H1 (cell line): ENCODE measurements at regions not wholly inside any gene's neighbourhood (a gene's known extent, or its start where the extent isn't known, plus 50 kb on each side); places are given as distances from the start of the nearest gene placed in this dataset.
A peak's percentile ranks its signal among the peaks of the same experiment; 100 is the strongest.

Experiments used
- CTCF ChIA-PET: fragments of 300-600 bp; sonication (Branson Sonifier 250); formaldehyde crosslinking; loops from one replicate; lab custom pipeline; 2021; ENCODE audit not compliant: partially characterized antibody; lab: Charles Lee
- POLR2A ChIA-PET: fragments of 300-600 bp; sonication (Branson Sonifier 250); formaldehyde crosslinking; loops from one replicate; lab custom pipeline; 2021; ENCODE audit warnings: inconsistent platforms; ENCODE audit not compliant: partially characterized antibody; lab: Charles Lee
- DNase-seq, 2 experiments: peaks; one replicate each; pipeline versions ENCODE4 v3.0.0 to v3.0.0-alpha.2; 2010 to 2022; ENCODE audit warnings: low spot score in 2 of 2, low read depth in 1 of 2, mixed read lengths in 1 of 2
- FAIRE-seq: peaks from 2 replicates; lab custom pipeline; 2011; peaks lifted over from hg19 to GRCh38; lab: Jason Lieb, UNC
- H2AFZ ChIP-seq: 2 replicates; pipeline ENCODE4 v1.8.1; 2012; ENCODE audit warnings: low read length, inconsistent platforms
- H2AK5ac ChIP-seq: 2 replicates; pipeline ENCODE4 v1.6.1; 2013; ENCODE audit warnings: low read depth, low read length
- H2BK120ac ChIP-seq: replicated peaks from 2 replicates; pipeline ENCODE3; 2013; ENCODE audit warnings: low read depth, low read length, inconsistent platforms
- H2BK12ac ChIP-seq: 2 replicates; pipeline ENCODE4 v1.6.1; 2013; ENCODE audit warnings: low read depth, low read length
- H2BK15ac ChIP-seq: 2 replicates; pipeline ENCODE4 v1.6.1; 2013; ENCODE audit warnings: low read length
- H2BK20ac ChIP-seq: 2 replicates; pipeline ENCODE4 v1.6.1; 2013; ENCODE audit warnings: low read length
- H2BK5ac ChIP-seq: 2 replicates; pipeline ENCODE4 v1.6.1; 2013; ENCODE audit warnings: low read depth, low read length
- H3K14ac ChIP-seq: 2 replicates; pipeline ENCODE4 v1.6.1; 2013; ENCODE audit warnings: inconsistent platforms; ENCODE audit not compliant: insufficient read length
- H3K18ac ChIP-seq: 2 replicates; pipeline ENCODE4 v1.6.1; 2013; ENCODE audit warnings: low read length; ENCODE audit errors: extremely low read depth
- H3K23ac ChIP-seq: 2 replicates; pipeline ENCODE4 v1.6.1; 2013; ENCODE audit warnings: inconsistent platforms; ENCODE audit not compliant: insufficient read length
- H3K23me2 ChIP-seq: 2 replicates; pipeline ENCODE4 v1.6.1; 2013; ENCODE audit warnings: low read depth, low read length
- H3K27ac ChIP-seq: 2 replicates; pipeline ENCODE4 v1.6.1; 2011; ENCODE audit warnings: low read depth, low read length, inconsistent platforms
- H3K27me3 ChIP-seq, 4 experiments: replicated peaks in 1 of 4; 1 replicate in 1 of 4; 2 replicates in 3 of 4; pipeline versions ENCODE4 v1.6.1 to v1.8.1; 2011 to 2013; ENCODE audit warnings: low read length in 3 of 4, mild to moderate bottlenecking in 3 of 4, inconsistent platforms in 2 of 4, mixed read lengths in 2 of 4, moderate library complexity in 1 of 4; ENCODE audit not compliant: control insufficient read depth in 3 of 4, insufficient read depth in 3 of 4; ENCODE audit errors: extremely low read depth in 1 of 4
- H3K36me3 ChIP-seq, 4 experiments: 2 replicates each; pipeline versions ENCODE4 v1.6.1 to v1.8.1; 2011 to 2013; ENCODE audit warnings: mild to moderate bottlenecking in 4 of 4, low read length in 3 of 4, moderate library complexity in 2 of 4, control low read depth in 1 of 4, inconsistent platforms in 1 of 4; ENCODE audit not compliant: insufficient read depth in 4 of 4, control insufficient read depth in 2 of 4
- H3K4ac ChIP-seq: replicated peaks from 2 replicates; pipeline ENCODE3; 2013; ENCODE audit warnings: low read length, low read depth, mixed read lengths, inconsistent platforms; ENCODE audit not compliant: insufficient read length
- H3K4me1 ChIP-seq, 4 experiments: replicated peaks in 1 of 4; 1 replicate in 1 of 4; 2 replicates in 3 of 4; pipeline versions ENCODE4 v1.6.1 to v1.8.1; 2011 to 2013; ENCODE audit warnings: low read length in 3 of 4, inconsistent platforms in 2 of 4, mixed read lengths in 1 of 4; ENCODE audit not compliant: insufficient read depth in 4 of 4, control insufficient read depth in 3 of 4
- H3K4me2 ChIP-seq, 2 experiments: 2 replicates each; pipeline versions ENCODE4 v1.6.1 to v1.8.1; 2011 to 2013; ENCODE audit warnings: low read depth in 2 of 2, low read length in 2 of 2, control low read depth in 1 of 2, inconsistent platforms in 1 of 2, mild to moderate bottlenecking in 1 of 2; ENCODE audit not compliant: insufficient read depth in 1 of 2
- H3K4me3 ChIP-seq, 4 experiments: fragments of 200-600, 300-600 bp in 1 of 4; sonication (generic), shearing (Covaris generic), sonication (Bioruptor Twin) in 1 of 4; 2 replicates each; pipeline versions ENCODE4 v1.5.1 to v1.8.1; 2011 to 2016; ENCODE audit warnings: low read length in 4 of 4, low read depth in 3 of 4, control low read depth in 2 of 4, inconsistent platforms in 2 of 4, mild to moderate bottlenecking in 2 of 4, mixed read lengths in 1 of 4, moderate library complexity in 1 of 4; ENCODE audit not compliant: insufficient read depth in 2 of 4; ENCODE audit errors: extremely low read depth in 1 of 4
- H3K56ac ChIP-seq: replicated peaks from 2 replicates; pipeline ENCODE3; 2013; ENCODE audit warnings: low read depth, mild to moderate bottlenecking, mixed read lengths, low read length, inconsistent platforms; ENCODE audit not compliant: insufficient read length
- H3K79me1 ChIP-seq: 2 replicates; pipeline ENCODE4 v1.6.1; 2013; ENCODE audit warnings: low read depth, low read length, control low read depth
- H3K79me2 ChIP-seq, 2 experiments: 2 replicates each; pipeline versions ENCODE4 v1.6.1 to v1.8.1; 2012 to 2013; ENCODE audit warnings: low read length in 2 of 2, mild to moderate bottlenecking in 2 of 2, inconsistent platforms in 1 of 2; ENCODE audit not compliant: insufficient read depth in 2 of 2, control insufficient read depth in 1 of 2
- H3K9ac ChIP-seq, 4 experiments: replicated peaks in 1 of 4; 1 replicate in 1 of 4; 2 replicates in 3 of 4; pipeline versions ENCODE4 v1.6.1 to v1.8.1; 2011 to 2013; ENCODE audit warnings: low read depth in 3 of 4, low read length in 3 of 4, control low read depth in 2 of 4, mild to moderate bottlenecking in 2 of 4, moderate library complexity in 2 of 4, inconsistent platforms in 1 of 4; ENCODE audit errors: extremely low read depth in 1 of 4
- H3K9me3 ChIP-seq, 2 experiments: 2 replicates each; pipeline versions ENCODE4 v1.6.1 to v1.8.1; 2012 to 2013; ENCODE audit warnings: mild to moderate bottlenecking in 2 of 2, moderate library complexity in 2 of 2, control low read depth in 1 of 2, inconsistent platforms in 1 of 2, low read depth in 1 of 2, low read length in 1 of 2, mixed read lengths in 1 of 2; ENCODE audit not compliant: insufficient read depth in 2 of 2
- H4K20me1 ChIP-seq, 2 experiments: replicated peaks in 1 of 2; 2 replicates each; pipeline versions ENCODE3 to v1.8.1; 2011 to 2013; ENCODE audit warnings: inconsistent platforms in 2 of 2, low read length in 2 of 2, mild to moderate bottlenecking in 1 of 2; ENCODE audit not compliant: insufficient read depth in 2 of 2, control insufficient read depth in 1 of 2
- H4K5ac ChIP-seq: 2 replicates; pipeline ENCODE4 v1.6.1; 2013; ENCODE audit warnings: low read length, low read depth, mixed read lengths, inconsistent platforms; ENCODE audit not compliant: insufficient read length
- H4K8ac ChIP-seq: 2 replicates; pipeline ENCODE4 v1.8.0; 2013; ENCODE audit warnings: mild to moderate bottlenecking, moderate library complexity, low read length, inconsistent platforms; ENCODE audit not compliant: insufficient read depth; ENCODE audit errors: extremely low read depth
- H4K91ac ChIP-seq: replicated peaks from 2 replicates; pipeline ENCODE3; 2013; ENCODE audit warnings: low read length, mixed read lengths, inconsistent platforms; ENCODE audit not compliant: insufficient read length
- CTCF ChIP-seq, 3 experiments: IDR thresholded peaks; 1 replicate in 2 of 3; 2 replicates in 1 of 3; pipeline versions ENCODE4 v1.5.1 to v1.6.1; 2011; ENCODE audit warnings: low read length in 3 of 3, mild to moderate bottlenecking in 3 of 3, inconsistent platforms in 2 of 3, low read depth in 1 of 3, moderate library complexity in 1 of 3; ENCODE audit not compliant: insufficient read depth in 1 of 3; ENCODE audit errors: control extremely low read depth in 1 of 3
- FOSL1 ChIP-seq: IDR thresholded peaks from 2 replicates; pipeline ENCODE4 v1.6.1; 2011; ENCODE audit warnings: mild to moderate bottlenecking, low read depth, low read length, moderate library complexity; ENCODE audit not compliant: insufficient read depth
- GTF2F1 ChIP-seq: IDR thresholded peaks from 2 replicates; pipeline ENCODE4 v1.6.1; 2012; ENCODE audit warnings: low read depth, low read length, improper control_type of control experiment, borderline replicate concordance
- WGBS, 2 experiments: shearing (Covaris generic) in 1 of 2; methylation state at CpG; one replicate each; pipeline versions ENCODE4 v1.1.6 to v1.1.7; 2013 to 2015; ENCODE audit warnings: low lambda C conversion rate in 2 of 2, mixed read lengths in 2 of 2, inconsistent platforms in 1 of 2, low coverage in 1 of 2, missing lambda C conversion rate in 1 of 2; ENCODE audit not compliant: insufficient replicate concordance in 2 of 2, insufficient coverage in 1 of 2, insufficient read length in 1 of 2; ENCODE audit errors: extremely low coverage in 1 of 2, missing lambda C conversion rate in 1 of 2; 5-methylcytosine and 5-hydroxymethylcytosine counted together
- TF ChIP-seq, protein P1 (sequence below): IDR thresholded peaks from 2 replicates; pipeline ENCODE4 v1.6.1; 2012; ENCODE audit warnings: inconsistent platforms

DNA sequence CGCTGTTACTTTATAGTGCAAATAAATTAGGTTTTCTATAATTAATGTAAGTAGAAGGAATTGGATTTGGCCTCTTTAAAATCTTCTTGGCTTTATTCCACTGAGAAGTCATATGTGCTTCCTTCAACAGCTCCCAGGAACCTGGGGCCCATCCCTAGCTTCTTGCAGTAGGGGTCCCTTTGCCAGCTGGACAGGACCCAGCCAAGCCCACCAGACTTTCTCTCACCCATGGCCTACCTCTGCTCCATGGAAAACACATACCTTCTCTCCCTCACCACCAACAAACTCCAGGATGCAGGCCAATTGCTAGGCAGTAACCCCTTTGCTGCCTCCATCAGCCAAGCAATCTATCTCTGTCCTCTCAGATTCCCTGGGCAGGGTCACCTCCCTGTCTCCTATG is 84.0 kb downstream of the RSL24D1 start:
- POLR2A ChIA-PET: no interaction called here
- Histone ChIP-seq H4K5ac (no peak overlapping the region), H3K23ac (no peak overlapping the region), H3K4me1 (no peaks in the 10 kb centered on the region), H2BK120ac (no peak overlapping the region), H3K4me3 (no peak overlapping the region), H2BK20ac (no peak overlapping the region), H4K91ac (no peak overlapping the region), H3K14ac (no peak overlapping the region), H4K8ac (peak overlapping the region; percentile 39), H3K18ac (no peak overlapping the region), H3K27me3 (no peaks in the 10 kb centered on the region), H3K23me2 (no peaks in the 10 kb centered on the region), H3K36me3 (no peaks in the 10 kb centered on the region), H3K79me1 (no peaks in the 10 kb centered on the region), H2BK5ac (no peak overlapping the region), H3K27ac (no peak overlapping the region), H3K4me2 (no peak overlapping the region), H2AK5ac (no peak overlapping the region), H3K79me2 (no peaks in the 10 kb centered on the region), H3K9ac (no peak overlapping the region), H2AFZ (no peak overlapping the region), H3K9me3 (peaks cover 0 to 7% of the 10 kb centered on the region in 2 experiments; a peak in 2 of 4 replicates), H3K4ac (no peak overlapping the region), H2BK15ac (no peak overlapping the region), H4K20me1 (no peaks in the 10 kb centered on the region), H2BK12ac (no peak overlapping the region), H3K56ac (no peak overlapping the region)
- TF ChIP-seq, protein P1, sequence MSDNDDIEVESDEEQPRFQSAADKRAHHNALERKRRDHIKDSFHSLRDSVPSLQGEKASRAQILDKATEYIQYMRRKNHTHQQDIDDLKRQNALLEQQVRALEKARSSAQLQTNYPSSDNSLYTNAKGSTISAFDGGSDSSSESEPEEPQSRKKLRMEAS: no peak
- TF ChIP-seq FOSL1 (no peak), CTCF (IDR thresholded peaks at IDR 0.05; ENCODE audit: control extremely low read depth in 1 of 3, insufficient read depth in 1 of 3, low read depth in 1 of 3, low read length in 3 of 3) (no peak), GTF2F1 (no peak)
- CTCF ChIA-PET: interaction anchor here (1.0 kb wide), 1 partner anchor 51 kb away, joined by 4 read pairs; no protein-coding TSS in a partner anchor
- DNase-seq: no peak
- WGBS, 2 experiments: 83% methylated on average over 1 of the region's 1 CpG; no CpG with 5 or more reads in 1 of the 2 experiments
- no peak for FAIRE-seq
